Cardiac muscle cell (in vitro differentiated cells and primary cell): ENCODE measurements at regions not wholly inside any gene's neighbourhood (a gene's known extent, or its start where the extent isn't known, plus 50 kb on each side); places are given as distances from the start of the nearest gene placed in this dataset.

Source experiments
- DNase-seq, 2 donors: peaks; one replicate each; pipeline versions ENCODE4 v3.0.0 to v3.0.0-alpha.2; 2010 to 2017; ENCODE audit warnings: low read depth in 1 of 2, low spot score in 1 of 2
- H3K27ac ChIP-seq: fragments of 200-600 bp; sonication (generic); 2 replicates; pipeline ENCODE4 v1.5.1; 2016
- H3K27me3 ChIP-seq: fragments of 200-600 bp; sonication (generic); 2 replicates; pipeline ENCODE4 v1.6.0; 2016; ENCODE audit warnings: control low read depth
- H3K36me3 ChIP-seq: fragments of 200-600 bp; sonication (generic); 2 replicates; pipeline ENCODE4 v1.5.1; 2016; ENCODE audit warnings: control low read depth
- H3K4me1 ChIP-seq: fragments of 200-600 bp; sonication (generic); 2 replicates; pipeline ENCODE4 v1.8.1; 2017; ENCODE audit warnings: low read depth, mild to moderate bottlenecking, mixed run types
- H3K4me3 ChIP-seq: fragments of 200-600 bp; sonication (generic); 2 replicates; pipeline ENCODE4 v1.5.1; 2016; ENCODE audit warnings: mild to moderate bottlenecking
- H3K9me3 ChIP-seq: fragments of 200-600 bp; sonication (generic); 2 replicates; pipeline ENCODE4 v1.5.1; 2017; ENCODE audit warnings: low read depth, mild to moderate bottlenecking, control low read depth
- TF ChIP-seq, protein P1 (sequence below): IDR thresholded peaks from 2 replicates; pipeline ENCODE4 v1.5.1; 2012; ENCODE audit warnings: low read depth, mild to moderate bottlenecking, low read length

DNA sequence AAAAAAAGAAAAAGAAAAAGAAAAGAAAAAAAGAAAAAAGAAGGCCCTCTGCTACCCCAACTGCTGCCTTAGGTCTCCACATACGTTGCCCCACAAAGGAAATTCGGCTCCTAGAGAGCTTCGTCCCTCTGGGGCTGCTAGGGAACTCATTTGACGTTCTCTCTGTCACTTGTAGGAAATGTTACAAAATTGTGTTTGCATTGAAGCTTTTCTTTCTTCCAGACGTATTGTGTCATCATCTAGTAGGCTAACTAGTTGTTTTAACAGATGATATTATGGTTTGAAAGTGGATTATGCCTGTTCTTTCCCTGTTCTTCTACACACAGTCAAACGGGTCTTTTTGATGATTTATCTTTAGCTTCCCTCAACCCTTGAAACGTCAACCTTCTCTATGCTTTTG, 125.3 kb downstream of the BDH1 start:
- H3K9me3 ChIP-seq = no peaks in the 10 kb centered on the region
- H3K36me3 ChIP-seq = no peaks in the 10 kb centered on the region
- DNase-seq = peak in 1 of 2 donors; percentile 25
- no peak overlapping the region for H3K27ac ChIP-seq
- H3K4me1 ChIP-seq = no peaks in the 10 kb centered on the region
- TF ChIP-seq, protein P1, sequence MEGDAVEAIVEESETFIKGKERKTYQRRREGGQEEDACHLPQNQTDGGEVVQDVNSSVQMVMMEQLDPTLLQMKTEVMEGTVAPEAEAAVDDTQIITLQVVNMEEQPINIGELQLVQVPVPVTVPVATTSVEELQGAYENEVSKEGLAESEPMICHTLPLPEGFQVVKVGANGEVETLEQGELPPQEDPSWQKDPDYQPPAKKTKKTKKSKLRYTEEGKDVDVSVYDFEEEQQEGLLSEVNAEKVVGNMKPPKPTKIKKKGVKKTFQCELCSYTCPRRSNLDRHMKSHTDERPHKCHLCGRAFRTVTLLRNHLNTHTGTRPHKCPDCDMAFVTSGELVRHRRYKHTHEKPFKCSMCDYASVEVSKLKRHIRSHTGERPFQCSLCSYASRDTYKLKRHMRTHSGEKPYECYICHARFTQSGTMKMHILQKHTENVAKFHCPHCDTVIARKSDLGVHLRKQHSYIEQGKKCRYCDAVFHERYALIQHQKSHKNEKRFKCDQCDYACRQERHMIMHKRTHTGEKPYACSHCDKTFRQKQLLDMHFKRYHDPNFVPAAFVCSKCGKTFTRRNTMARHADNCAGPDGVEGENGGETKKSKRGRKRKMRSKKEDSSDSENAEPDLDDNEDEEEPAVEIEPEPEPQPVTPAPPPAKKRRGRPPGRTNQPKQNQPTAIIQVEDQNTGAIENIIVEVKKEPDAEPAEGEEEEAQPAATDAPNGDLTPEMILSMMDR = no peak
- H3K27me3 ChIP-seq = no peaks in the 10 kb centered on the region
- no peak overlapping the region for H3K4me3 ChIP-seq

GRCh38 chr3:197428952-197429351, 126.8 kb downstream of the BDH1 start:
- H3K27me3 ChIP-seq = no peaks in the 10 kb centered on the region
- TF ChIP-seq, protein P1 = no peak
- no peaks in the 10 kb centered on the region for H3K9me3 ChIP-seq
- H3K36me3 ChIP-seq = no peaks in the 10 kb centered on the region
- no peak for DNase-seq
- no peaks in the 10 kb centered on the region for H3K4me1 ChIP-seq
- no peak overlapping the region for H3K27ac ChIP-seq
- no peak overlapping the region for H3K4me3 ChIP-seq

DNA sequence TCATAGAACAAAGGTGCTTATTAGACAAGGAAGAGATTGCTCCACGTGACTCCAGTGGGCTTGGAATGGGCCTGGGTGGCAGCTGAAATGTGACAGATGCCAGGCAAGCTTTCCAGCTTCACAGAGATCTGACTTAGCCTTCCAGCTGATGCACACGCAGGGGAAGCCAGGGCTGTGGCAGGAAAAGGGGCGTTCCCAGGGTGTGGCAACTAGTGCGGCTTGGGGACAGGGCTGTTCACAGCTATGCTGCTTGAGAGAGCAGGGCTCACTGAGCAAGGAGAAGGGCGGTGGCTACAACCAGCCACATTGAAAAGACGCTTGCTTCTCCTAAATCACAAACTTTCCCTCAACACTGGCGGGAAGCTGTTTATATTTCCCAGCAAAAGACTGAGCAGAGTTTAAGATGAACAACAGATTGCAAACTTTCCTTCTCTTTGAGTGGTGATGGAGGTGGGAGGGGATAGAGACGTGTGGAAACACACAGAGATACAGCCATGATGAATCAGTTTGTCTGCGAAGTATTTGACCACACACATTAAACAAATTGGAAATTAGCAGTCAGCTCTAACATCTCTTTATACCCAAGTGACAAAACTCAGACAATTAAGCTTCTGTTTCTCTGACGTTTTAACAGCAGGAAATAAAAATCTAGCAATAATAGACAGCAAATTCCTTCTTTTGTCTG, 127.5 kb downstream of the BDH1 start:
- Histone ChIP-seq H3K9me3 (no peaks in the 10 kb centered on the region), H3K27ac (no peak overlapping the region), H3K27me3 (no peaks in the 10 kb centered on the region), H3K4me3 (no peak overlapping the region), H3K4me1 (no peaks in the 10 kb centered on the region), H3K36me3 (no peaks in the 10 kb centered on the region)
- TF ChIP-seq, protein P1 = no peak
- peak in 1 of 2 donors; percentile 52 for DNase-seq

DNA sequence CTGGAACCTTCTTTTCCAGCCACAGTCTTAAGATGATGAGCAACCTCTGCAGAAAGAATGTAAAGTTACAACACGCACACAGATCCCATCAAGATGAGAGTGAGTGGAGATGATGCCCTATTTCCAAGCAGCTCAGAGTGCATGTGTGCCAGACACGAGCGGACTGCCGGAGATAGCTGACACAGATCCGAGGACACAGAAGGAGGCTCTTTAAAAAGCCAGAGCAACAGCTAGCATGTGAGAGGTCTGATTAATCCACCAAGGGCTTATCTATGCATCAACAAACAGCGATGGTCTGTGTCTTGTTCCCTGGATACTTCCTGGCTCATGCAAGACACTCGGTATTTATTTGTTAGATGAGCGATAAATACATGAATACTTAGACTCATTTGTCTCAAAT, 128.6 kb upstream of the DLG1 start:
- no peak overlapping the region for H3K27ac ChIP-seq
- DNase-seq = no peak
- TF ChIP-seq, protein P1 = no peak

DNA sequence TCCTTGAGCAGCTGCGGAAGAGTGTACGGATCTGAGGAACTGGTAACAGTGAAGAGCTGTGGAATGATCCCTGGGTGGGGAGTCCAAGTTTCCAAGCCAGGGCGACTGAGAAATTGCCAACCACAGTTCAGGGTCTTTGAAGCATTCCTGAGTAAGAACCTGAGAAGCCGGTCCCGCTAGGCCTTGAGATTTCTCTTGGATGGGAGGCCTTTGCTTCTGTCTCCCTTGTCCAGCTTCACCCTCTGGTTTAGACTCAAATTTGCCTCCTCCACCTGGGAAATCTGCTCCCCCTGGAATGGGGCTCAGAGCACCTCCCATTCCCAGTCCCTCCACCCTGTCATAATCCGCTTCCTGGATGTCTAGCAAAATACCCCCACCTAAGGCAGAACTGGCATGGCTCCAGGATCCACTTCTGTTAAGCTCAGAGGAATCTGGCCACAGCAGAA, 127.7 kb upstream of the DLG1 start:
- H3K9me3 ChIP-seq = no peaks in the 10 kb centered on the region
- H3K27ac ChIP-seq = no peak overlapping the region
- TF ChIP-seq, protein P1 = no peak
- no peaks in the 10 kb centered on the region for H3K4me1 ChIP-seq
- H3K27me3 ChIP-seq = no peaks in the 10 kb centered on the region
- DNase-seq = peak; percentile 22 to 41
- H3K4me3 ChIP-seq = no peak overlapping the region
- no peaks in the 10 kb centered on the region for H3K36me3 ChIP-seq

More for the DNA sequence above, 128.6 kb upstream of the DLG1 start:
- Histone ChIP-seq H3K4me3 (no peak overlapping the region), H3K4me1 (no peaks in the 10 kb centered on the region), H3K27me3 (no peaks in the 10 kb centered on the region), H3K9me3 (no peaks in the 10 kb centered on the region), H3K36me3 (no peaks in the 10 kb centered on the region)
